ENCODE measurements at regions not wholly inside any gene's neighbourhood (a gene's known extent, or its start where the extent isn't known, plus 50 kb on each side); places are given as distances from the start of the nearest gene placed in this dataset.

DNA sequence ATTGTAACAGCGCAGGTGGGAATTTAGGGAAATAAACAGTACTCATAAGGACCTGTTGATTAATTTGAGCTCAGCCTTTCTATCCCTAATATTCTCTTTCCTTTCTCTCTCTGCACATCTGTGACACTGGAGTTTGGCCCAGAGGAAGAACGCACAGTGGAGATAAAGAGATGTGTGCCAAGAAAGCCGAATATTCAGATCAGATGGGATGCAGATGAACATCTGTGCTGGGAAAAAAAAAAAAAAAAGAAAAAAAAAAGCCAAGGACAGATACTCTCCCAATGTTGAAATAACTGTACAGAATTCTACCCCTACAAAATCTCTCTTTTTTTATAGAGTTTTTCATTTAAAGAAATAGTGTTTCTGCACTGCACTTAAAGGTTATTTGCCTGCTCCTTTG, 485.4 kb downstream of the KCNJ2 start:
- H3K27ac Mint-ChIP-seq = no peak overlapping the region
- H3K4me3 Mint-ChIP-seq (ENCODE audit: low read depth) = no peak overlapping the region
- intact Hi-C loops (cut with micrococcal nuclease) = no loop called here
- H3K4me1 Mint-ChIP-seq (ENCODE audit: low read depth) = no peaks in the 10 kb centered on the region
- H3K27me3 Mint-ChIP-seq (ENCODE audit: low read depth) = no peaks in the 10 kb centered on the region
- H3K9me3 Mint-ChIP-seq = no peaks in the 10 kb centered on the region
- DNase-seq (ENCODE audit: low spot score) = no peak
- no peaks in the 10 kb centered on the region for H3K36me3 Mint-ChIP-seq (ENCODE audit: low read depth)

DNA sequence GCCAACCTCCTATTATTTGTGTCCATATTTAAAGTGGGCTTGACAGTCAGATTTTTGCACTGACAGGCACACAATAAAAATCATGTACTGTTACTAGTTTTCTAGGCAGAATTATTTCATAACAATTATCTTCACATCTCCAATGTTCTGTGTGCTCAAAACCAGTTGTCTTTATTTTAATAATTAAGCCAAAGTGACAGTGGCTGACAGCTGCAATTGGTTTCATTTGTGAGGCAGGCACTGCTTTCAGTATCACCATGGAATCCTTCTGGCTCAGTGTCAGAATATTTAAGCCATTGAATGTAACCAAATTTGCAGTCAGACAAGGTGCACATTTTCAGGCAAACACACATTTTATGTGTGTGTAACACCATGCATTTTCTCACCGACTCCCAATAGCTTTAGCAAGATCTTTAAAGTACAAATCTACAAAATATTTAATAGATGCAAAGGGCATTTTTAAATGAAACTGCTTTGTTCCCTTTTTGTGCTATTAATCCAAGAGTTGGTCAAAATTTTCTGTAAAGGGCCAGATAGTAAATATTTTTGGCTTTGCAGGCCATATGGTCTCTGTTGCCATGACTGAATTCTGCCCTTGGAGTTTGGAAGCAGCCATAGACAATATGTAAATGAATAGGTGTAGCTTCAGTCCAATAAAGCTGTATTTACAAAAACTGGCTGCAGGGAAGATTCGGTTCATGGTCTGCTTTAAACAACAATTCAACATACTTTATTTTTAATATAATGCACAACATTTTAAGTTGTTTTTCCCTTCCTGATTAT, 486.0 kb downstream of the KCNJ2 start:
- Mint-ChIP-seq H3K4me1 (ENCODE audit: low read depth) (no peaks in the 10 kb centered on the region), H3K27ac (no peak overlapping the region), H3K4me3 (ENCODE audit: low read depth) (no peak overlapping the region), H3K9me3 (no peaks in the 10 kb centered on the region), H3K36me3 (ENCODE audit: low read depth) (no peaks in the 10 kb centered on the region), H3K27me3 (ENCODE audit: low read depth) (no peaks in the 10 kb centered on the region)
- DNase-seq (ENCODE audit: low spot score) = no peak
- intact Hi-C loops (cut with micrococcal nuclease) = no loop called here

DNA sequence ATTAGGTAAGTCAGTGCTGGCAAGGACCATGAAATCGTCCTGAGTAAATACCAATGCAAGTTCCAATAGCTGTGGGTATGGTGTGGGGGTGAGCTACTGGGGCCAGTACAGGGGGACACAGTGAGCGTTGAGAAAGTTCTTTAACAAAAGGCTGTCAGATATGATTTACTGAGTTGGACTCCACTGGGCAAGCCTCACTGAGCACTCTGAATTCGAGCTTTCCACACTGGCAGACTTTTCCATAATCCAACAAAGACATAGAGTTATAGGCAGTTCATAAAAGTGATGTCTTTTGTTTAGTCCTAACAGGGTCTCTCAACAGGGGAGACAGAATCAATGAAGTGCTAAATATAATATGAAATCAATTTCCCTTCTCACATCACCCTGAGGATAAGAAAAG, 489.0 kb downstream of the KCNJ2 start:
- no peak overlapping the region for H3K4me3 Mint-ChIP-seq (ENCODE audit: low read depth)
- no peaks in the 10 kb centered on the region for H3K9me3 Mint-ChIP-seq
- H3K4me1 Mint-ChIP-seq (ENCODE audit: low read depth) = no peaks in the 10 kb centered on the region
- no peaks in the 10 kb centered on the region for H3K36me3 Mint-ChIP-seq (ENCODE audit: low read depth)
- intact Hi-C loops (cut with micrococcal nuclease) = no loop called here
- no peak for DNase-seq (ENCODE audit: low spot score)
- no peaks in the 10 kb centered on the region for H3K27me3 Mint-ChIP-seq (ENCODE audit: low read depth)
- H3K27ac Mint-ChIP-seq = no peak overlapping the region

DNA sequence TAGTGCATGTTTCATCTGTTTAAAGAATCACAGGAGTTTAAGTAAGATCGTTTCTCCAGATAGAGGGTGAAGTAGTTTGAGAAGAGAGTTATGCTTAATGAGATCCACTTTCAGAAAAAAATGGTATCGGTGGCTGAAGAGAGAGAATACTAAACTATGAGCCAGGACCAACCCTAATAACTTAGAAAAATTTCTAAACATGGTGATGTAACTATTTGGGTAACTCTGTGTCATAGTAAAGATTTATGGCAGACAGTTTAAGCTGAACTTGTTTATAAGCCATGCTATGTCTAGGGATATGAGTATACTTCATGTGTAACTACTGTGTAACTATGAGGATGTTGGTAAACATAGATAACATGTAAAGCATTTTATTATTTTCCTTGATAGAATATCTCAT, 489.5 kb downstream of the KCNJ2 start:
- intact Hi-C loops (cut with micrococcal nuclease) = no loop called here
- no peaks in the 10 kb centered on the region for H3K27me3 Mint-ChIP-seq (ENCODE audit: low read depth)
- H3K27ac Mint-ChIP-seq = no peak overlapping the region
- H3K4me1 Mint-ChIP-seq (ENCODE audit: low read depth) = no peaks in the 10 kb centered on the region
- no peaks in the 10 kb centered on the region for H3K36me3 Mint-ChIP-seq (ENCODE audit: low read depth)
- H3K9me3 Mint-ChIP-seq = no peaks in the 10 kb centered on the region
- DNase-seq (ENCODE audit: low spot score) = no peak
- no peak overlapping the region for H3K4me3 Mint-ChIP-seq (ENCODE audit: low read depth)

DNA sequence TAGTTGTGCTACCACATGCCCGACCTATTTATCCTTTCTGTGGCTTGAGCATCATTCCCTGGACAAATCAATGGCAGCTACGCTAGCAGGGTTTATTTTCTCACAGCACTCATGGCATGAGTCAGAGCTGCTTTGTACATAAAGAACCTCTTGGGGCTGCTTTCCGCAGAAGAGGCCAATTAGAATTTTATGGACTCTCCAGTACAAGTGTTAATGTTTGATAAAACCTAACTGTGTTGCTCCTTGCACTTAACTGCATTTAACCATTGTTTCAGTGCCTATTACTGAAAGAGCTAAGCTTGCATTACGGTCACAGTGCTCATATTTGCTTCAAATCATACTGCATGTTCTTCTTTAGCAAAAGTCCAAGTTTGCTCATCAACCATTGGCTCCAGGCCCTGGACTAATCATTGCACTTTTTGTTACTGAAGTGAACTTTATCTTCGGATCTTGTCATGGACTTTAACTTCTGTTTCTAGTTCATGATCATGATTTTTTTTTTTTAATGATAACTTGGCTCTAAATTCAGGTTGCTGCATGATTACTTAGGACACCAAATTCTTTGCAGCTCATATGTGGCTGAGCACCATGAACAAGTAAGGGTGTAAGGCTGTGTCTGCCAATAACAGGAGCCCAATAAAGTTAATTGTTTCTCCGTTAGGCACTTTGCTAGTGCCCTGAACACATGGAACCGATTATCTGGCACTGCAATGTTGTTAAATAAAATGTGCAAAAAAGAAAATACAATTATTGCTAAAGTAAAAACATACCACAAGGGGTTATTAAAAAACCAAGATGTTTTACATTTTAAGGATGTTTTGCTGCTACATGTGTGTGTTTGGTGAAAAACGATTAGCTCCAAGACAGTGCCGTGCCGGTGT, 492.2 kb downstream of the KCNJ2 start:
- H3K9me3 Mint-ChIP-seq = no peaks in the 10 kb centered on the region
- no peaks in the 10 kb centered on the region for H3K27me3 Mint-ChIP-seq (ENCODE audit: low read depth)
- no peak overlapping the region for H3K4me3 Mint-ChIP-seq (ENCODE audit: low read depth)
- no peak overlapping the region for H3K27ac Mint-ChIP-seq
- intact Hi-C loops (cut with micrococcal nuclease) = no loop called here
- H3K36me3 Mint-ChIP-seq (ENCODE audit: low read depth) = no peaks in the 10 kb centered on the region
- no peak for DNase-seq (ENCODE audit: low spot score)
- H3K4me1 Mint-ChIP-seq (ENCODE audit: low read depth) = no peaks in the 10 kb centered on the region

DNA sequence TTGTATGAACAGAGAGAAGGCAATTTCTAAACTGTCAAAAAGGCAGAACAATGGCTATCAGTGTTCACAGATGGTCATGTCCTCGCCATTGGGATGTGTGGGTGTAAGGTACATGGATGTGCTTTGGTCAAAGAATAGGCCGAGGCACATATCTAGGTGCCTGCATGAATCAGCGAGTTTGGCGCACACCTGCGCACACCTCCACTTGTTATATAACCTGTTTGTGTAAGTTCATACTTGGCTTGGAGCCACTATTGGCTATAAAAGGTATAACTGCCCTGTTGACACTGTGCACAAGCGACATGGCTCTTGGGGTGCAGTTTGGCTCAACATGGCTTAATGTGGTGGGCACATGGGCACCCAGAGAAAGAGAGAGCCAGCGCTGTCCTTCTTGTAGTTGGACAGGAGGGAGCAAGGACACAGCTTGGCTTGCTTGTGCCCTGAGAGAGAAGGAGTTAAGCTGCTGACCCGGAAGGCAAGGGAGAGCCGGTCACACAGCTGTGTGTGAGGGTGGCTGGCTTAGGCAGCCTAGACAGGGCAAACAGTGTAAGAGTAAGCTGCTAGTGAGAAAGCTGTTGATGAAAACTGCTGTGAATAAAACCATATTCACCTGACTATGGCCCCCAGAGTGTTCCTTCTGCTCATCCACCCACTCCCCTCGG, 499.1 kb downstream of the KCNJ2 start:
- no peaks in the 10 kb centered on the region for H3K27me3 Mint-ChIP-seq (ENCODE audit: low read depth)
- intact Hi-C loops (cut with micrococcal nuclease) = no loop called here

DNA sequence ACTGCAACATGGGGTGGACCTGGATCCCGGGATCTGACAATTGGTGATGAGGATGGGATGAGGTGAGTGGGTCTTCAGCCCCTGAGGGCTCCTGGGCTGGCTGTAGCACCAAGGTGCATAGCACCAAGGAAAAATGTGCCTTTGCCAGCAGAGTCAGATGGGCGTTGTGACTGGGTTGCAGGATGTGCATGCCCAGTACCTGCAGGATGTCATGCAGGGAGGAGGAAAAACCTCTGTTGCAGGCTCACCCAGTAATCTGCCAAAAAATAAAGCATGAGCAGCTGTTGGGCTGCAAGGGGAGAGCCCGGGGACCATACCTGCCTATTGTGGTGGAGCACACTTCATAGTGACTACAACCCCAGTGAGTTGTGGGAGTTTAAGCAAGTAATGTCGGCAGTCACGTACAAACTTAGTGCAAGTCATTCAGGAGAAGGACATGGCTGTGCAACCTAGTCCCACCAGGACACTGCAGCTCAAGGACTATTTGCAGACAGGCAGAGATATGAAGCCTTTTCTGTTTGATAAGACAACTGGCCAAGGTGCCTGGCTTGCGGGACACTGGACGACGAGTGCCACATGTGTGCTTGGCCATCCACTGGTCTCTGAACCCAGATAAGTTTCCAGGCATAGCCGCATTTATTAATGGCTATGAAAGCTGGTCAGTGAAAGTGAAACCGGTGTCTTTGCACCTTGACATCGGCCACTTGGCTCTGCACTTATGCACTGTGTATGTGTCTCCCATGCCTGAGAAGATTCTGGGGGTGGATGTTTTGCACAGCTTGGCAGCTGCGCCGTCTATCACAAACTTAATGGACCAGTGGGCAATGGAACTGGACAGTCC, 499.8 kb downstream of the KCNJ2 start:
- Mint-ChIP-seq H3K27me3 (ENCODE audit: low read depth) (no peaks in the 10 kb centered on the region), H3K9me3 (no peaks in the 10 kb centered on the region), H3K4me1 (ENCODE audit: low read depth) (no peaks in the 10 kb centered on the region), H3K27ac (no peak overlapping the region), H3K36me3 (ENCODE audit: low read depth) (no peaks in the 10 kb centered on the region), H3K4me3 (ENCODE audit: low read depth) (no peak overlapping the region)
- intact Hi-C loops (cut with micrococcal nuclease) = no loop called here
- DNase-seq (ENCODE audit: low spot score) = no peak

More for the DNA sequence above, 499.1 kb downstream of the KCNJ2 start:
- Mint-ChIP-seq H3K4me3 (ENCODE audit: low read depth) (no peak overlapping the region), H3K4me1 (ENCODE audit: low read depth) (no peaks in the 10 kb centered on the region), H3K27ac (no peak overlapping the region), H3K36me3 (ENCODE audit: low read depth) (no peaks in the 10 kb centered on the region), H3K9me3 (no peaks in the 10 kb centered on the region)
- DNase-seq (ENCODE audit: low spot score) = no peak

DNA sequence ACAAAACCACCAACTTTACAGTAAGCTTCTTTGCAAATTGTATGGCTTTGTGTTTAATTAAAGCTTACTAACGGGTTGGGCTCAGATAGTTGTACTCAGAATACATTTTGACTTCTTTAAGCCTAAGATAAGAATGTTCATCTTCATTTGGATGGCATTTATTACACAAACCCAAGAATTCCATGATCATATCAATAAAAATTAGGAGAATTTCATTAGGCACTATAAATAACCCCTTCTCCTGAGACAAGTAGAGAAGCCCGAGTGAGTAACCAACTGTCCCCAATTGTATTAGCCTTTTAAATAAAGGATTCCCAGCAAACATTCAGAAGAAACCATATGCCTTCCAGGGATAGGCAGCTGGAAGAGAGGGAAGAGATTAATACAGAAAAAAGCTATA, 504.7 kb downstream of the KCNJ2 start:
- Mint-ChIP-seq H3K4me1 (ENCODE audit: low read depth) (no peaks in the 10 kb centered on the region), H3K36me3 (ENCODE audit: low read depth) (no peaks in the 10 kb centered on the region), H3K4me3 (ENCODE audit: low read depth) (no peak overlapping the region), H3K27ac (no peak overlapping the region), H3K27me3 (ENCODE audit: low read depth) (no peaks in the 10 kb centered on the region), H3K9me3 (no peaks in the 10 kb centered on the region)
- intact Hi-C loops (cut with micrococcal nuclease) = no loop called here
- DNase-seq (ENCODE audit: low spot score) = no peak

DNA sequence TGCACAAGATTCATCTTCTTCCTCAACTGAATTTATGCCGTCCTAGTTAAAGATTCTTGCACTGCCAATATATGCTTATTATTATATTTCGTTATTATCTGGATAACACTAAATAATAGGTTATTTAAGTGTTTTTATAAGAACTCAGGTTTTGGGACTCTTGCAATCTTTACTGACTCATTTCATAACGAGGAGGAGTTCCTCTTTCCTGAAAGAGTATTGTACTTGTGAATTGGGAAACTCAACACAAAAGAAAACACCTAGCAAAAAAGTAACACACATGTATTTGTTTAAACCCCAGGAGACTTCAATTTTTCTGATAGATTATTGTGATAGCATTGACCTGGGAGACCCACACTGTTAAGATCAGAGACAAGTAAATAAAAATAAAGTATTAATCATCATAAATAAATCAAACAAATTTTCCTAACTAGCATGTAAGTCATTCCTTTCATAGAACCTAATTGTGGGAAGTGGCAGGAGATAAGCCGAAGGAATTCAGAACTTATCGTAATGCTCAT, 505.8 kb downstream of the KCNJ2 start:
- Mint-ChIP-seq H3K36me3 (ENCODE audit: low read depth) (no peaks in the 10 kb centered on the region), H3K27ac (no peak overlapping the region), H3K27me3 (ENCODE audit: low read depth) (no peaks in the 10 kb centered on the region), H3K9me3 (no peaks in the 10 kb centered on the region), H3K4me1 (ENCODE audit: low read depth) (no peaks in the 10 kb centered on the region), H3K4me3 (ENCODE audit: low read depth) (no peak overlapping the region)
- DNase-seq (ENCODE audit: low spot score) = no peak
- intact Hi-C loops (cut with micrococcal nuclease) = no loop called here

DNA sequence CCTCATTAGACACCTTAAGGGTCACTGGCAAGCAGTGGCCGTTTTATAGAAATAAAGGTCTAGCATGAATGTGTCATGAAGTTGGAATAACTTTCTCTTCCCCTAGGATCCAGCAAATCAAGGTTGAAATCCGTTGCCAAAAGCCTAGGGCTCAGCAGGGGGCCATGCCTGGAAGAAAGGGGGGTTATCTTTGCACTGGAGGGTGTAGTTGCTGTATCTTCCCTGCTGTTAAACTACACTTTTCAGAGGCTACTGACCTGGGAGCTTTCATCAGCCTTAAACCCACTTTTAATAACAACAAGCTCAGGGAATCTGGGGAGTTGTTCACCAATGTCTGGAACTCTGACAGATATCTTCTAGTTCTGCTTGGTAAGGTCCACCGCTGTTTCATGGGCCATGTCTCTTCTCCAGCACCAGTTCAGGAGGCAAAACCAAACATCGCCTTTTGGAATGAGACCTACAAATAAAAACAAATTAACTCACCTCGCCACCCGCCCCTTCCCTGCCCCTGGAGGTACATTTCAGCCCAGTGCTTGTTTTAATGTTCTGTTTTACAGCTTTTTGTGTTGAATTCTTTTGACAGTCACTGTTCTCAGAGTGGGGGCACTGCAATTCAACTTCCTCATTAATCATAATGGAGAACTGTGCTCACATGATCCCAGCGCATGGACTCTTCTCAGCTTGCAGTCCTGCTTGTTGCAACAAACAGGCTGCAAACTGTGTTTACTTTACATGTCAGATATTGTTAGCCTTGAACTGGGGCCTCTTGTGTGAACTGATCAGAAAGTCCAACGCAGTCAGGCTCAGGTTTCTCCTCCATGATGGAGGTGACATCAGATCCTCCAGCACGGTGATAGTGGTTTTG, 508.7 kb downstream of the KCNJ2 start:
- H3K4me1 Mint-ChIP-seq (ENCODE audit: low read depth) = no peaks in the 10 kb centered on the region
- H3K4me3 Mint-ChIP-seq (ENCODE audit: low read depth) = no peak overlapping the region
- no peaks in the 10 kb centered on the region for H3K9me3 Mint-ChIP-seq
- H3K27ac Mint-ChIP-seq = no peak overlapping the region
- no peaks in the 10 kb centered on the region for H3K27me3 Mint-ChIP-seq (ENCODE audit: low read depth)
- H3K36me3 Mint-ChIP-seq (ENCODE audit: low read depth) = no peaks in the 10 kb centered on the region
- DNase-seq (ENCODE audit: low spot score) = no peak
- intact Hi-C loops (cut with micrococcal nuclease) = no loop called here

DNA sequence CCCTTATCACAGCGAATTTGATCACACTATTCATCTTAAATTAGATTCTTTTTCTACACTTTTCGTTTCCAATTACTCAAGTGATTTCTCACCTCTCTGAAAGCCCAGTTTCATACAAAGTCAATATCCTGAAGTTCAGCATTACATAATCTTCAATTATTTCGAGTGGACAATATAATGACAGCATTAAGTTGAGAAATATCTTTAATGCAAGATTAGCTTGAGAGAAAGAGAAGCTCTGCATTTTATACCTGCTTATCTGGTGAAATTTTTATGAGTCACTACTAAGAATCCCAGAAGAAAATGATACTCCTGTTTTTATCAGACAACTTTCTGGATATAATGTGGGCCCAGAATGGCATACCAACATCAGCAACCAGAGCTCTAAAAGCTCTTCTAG, 509.6 kb downstream of the KCNJ2 start:
- intact Hi-C loops (cut with micrococcal nuclease) = no loop called here

More for the DNA sequence above, 509.6 kb downstream of the KCNJ2 start:
- Mint-ChIP-seq H3K4me1 (ENCODE audit: low read depth) (no peaks in the 10 kb centered on the region), H3K27me3 (ENCODE audit: low read depth) (no peaks in the 10 kb centered on the region), H3K27ac (no peak overlapping the region), H3K4me3 (ENCODE audit: low read depth) (no peak overlapping the region), H3K9me3 (no peaks in the 10 kb centered on the region), H3K36me3 (ENCODE audit: low read depth) (no peaks in the 10 kb centered on the region)
- DNase-seq (ENCODE audit: low spot score) = no peak

All from activated T-helper 2 cell treated with anti-CD3 and anti-CD28 coated beads, Interferon-gamma antibody, Interleukin-2, Interleukin-4, amounts not matched to agents 10 μg/mL and 5 μg/mL and 100 μg/mL, durations not matched to agents 14 hours and 24 hours and 36 hours (primary cell).